ENCODE measurements at regions not wholly inside any gene's neighbourhood (a gene's known extent, or its start where the extent isn't known, plus 50 kb on each side); places are given as distances from the start of the nearest gene placed in this dataset.

- no peaks in the 10 kb centered on the region for H3K36me3 ChIP-seq (ENCODE audit: control insufficient read depth, insufficient read depth, low read length)
- ChIA-PET CTCF (no interaction called here), POLR2A (no interaction called here)
- DNase-seq (ENCODE audit: low read depth) = no peak
- H3K27me3 ChIP-seq (ENCODE audit: control insufficient read depth, insufficient read depth, low read length) = no peaks in the 10 kb centered on the region
- no peak overlapping the region for H3K4me3 ChIP-seq (ENCODE audit: low read depth, low read length)
- TF ChIP-seq CTCF (IDR thresholded peaks at IDR 0.05; ENCODE audit: insufficient read depth, low read depth, low read length) = no peak
Observed at GRCh38 chr5:74376187-74376586, 264.3 kb downstream of the ENC1 start.

GRCh38 chr5:74375271-74375670, 265.3 kb downstream of the ENC1 start:
- no peak overlapping the region for H3K4me3 ChIP-seq (ENCODE audit: low read depth, low read length)
- no peaks in the 10 kb centered on the region for H3K27me3 ChIP-seq (ENCODE audit: control insufficient read depth, insufficient read depth, low read length)
- H3K36me3 ChIP-seq (ENCODE audit: control insufficient read depth, insufficient read depth, low read length) = no peaks in the 10 kb centered on the region
- DNase-seq (ENCODE audit: low read depth) = no peak
- ChIA-PET POLR2A (no interaction called here), CTCF (no interaction called here)
- TF ChIP-seq CTCF (IDR thresholded peaks at IDR 0.05; ENCODE audit: insufficient read depth, low read depth, low read length) = no peak

- H3K27me3 ChIP-seq (ENCODE audit: control insufficient read depth, insufficient read depth, low read length) = no peaks in the 10 kb centered on the region
- TF ChIP-seq CTCF (IDR thresholded peaks at IDR 0.05; ENCODE audit: insufficient read depth, low read depth, low read length) = no peak
- ChIA-PET CTCF (no interaction called here), POLR2A (no interaction called here)
- no peak overlapping the region for H3K4me3 ChIP-seq (ENCODE audit: low read depth, low read length)
- no peaks in the 10 kb centered on the region for H3K36me3 ChIP-seq (ENCODE audit: control insufficient read depth, insufficient read depth, low read length)
- DNase-seq (ENCODE audit: low read depth) = no peak
Observed at GRCh38 chr5:74374656-74375055, 265.9 kb downstream of the ENC1 start.

- CTCF ChIA-PET = no interaction called here
- no peak for TF ChIP-seq CTCF (IDR thresholded peaks at IDR 0.05; ENCODE audit: insufficient read depth, low read depth, low read length)
Observed at GRCh38 chr5:74373076-74373475, 267.5 kb downstream of the ENC1 start.

GRCh38 chr5:74372502-74373064, 267.9 kb downstream of the ENC1 start:
- no peak for TF ChIP-seq CTCF (IDR thresholded peaks at IDR 0.05; ENCODE audit: insufficient read depth, low read depth, low read length)
- no peaks in the 10 kb centered on the region for H3K36me3 ChIP-seq (ENCODE audit: control insufficient read depth, insufficient read depth, low read length)
- POLR2A ChIA-PET = no interaction called here
- no peak for DNase-seq (ENCODE audit: low read depth)
- CTCF ChIA-PET = no interaction called here
- H3K4me3 ChIP-seq (ENCODE audit: low read depth, low read length) = no peak overlapping the region
- H3K27me3 ChIP-seq (ENCODE audit: control insufficient read depth, insufficient read depth, low read length) = no peaks in the 10 kb centered on the region

More at GRCh38 chr5:74373076-74373475, 267.5 kb downstream of the ENC1 start:
- Histone ChIP-seq H3K36me3 (ENCODE audit: control insufficient read depth, insufficient read depth, low read length) (no peaks in the 10 kb centered on the region), H3K27me3 (ENCODE audit: control insufficient read depth, insufficient read depth, low read length) (no peaks in the 10 kb centered on the region), H3K4me3 (ENCODE audit: low read depth, low read length) (no peak overlapping the region)
- DNase-seq (ENCODE audit: low read depth) = no peak
- POLR2A ChIA-PET = no interaction called here

Data from BJ (cell line).